Stimulated activated CD4-positive, alpha-beta T cell treated with anti-CD3 and anti-CD28 coated beads, Interleukin-12 subunit alpha, Interleukin-12 subunit beta, amount 100 ng/mL, for 24 hours (primary cell): ENCODE measurements at regions not wholly inside any gene's neighbourhood (a gene's known extent, or its start where the extent isn't known, plus 50 kb on each side); places are given as distances from the start of the nearest gene placed in this dataset.

ENCODE experiments used
- DNase-seq, 2 experiments: peaks; one replicate each; pipeline ENCODE4 v3.0.0-alpha.2; 2020; ENCODE audit warnings: low read depth in 2 of 2

DNA sequence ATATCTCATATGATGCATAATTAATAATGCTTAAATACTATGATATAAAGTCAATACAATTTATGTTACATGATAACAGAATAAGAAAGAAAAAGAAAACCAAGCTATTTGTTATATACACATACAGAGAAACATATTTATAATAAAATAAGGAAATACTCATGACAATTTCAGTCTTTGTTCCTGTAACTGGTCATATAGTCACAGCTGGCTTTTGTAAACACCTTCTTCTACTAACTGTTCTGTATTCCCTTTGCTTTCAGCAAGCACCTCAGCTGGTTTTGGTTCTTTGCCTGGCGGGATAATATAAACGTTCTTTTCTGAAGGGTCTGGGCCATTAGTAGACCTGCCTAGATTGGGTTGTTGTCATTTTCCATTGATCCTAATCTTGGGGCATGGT, 158.5 kb downstream of the COPS8 start:
- DNase-seq, result no peak

DNA sequence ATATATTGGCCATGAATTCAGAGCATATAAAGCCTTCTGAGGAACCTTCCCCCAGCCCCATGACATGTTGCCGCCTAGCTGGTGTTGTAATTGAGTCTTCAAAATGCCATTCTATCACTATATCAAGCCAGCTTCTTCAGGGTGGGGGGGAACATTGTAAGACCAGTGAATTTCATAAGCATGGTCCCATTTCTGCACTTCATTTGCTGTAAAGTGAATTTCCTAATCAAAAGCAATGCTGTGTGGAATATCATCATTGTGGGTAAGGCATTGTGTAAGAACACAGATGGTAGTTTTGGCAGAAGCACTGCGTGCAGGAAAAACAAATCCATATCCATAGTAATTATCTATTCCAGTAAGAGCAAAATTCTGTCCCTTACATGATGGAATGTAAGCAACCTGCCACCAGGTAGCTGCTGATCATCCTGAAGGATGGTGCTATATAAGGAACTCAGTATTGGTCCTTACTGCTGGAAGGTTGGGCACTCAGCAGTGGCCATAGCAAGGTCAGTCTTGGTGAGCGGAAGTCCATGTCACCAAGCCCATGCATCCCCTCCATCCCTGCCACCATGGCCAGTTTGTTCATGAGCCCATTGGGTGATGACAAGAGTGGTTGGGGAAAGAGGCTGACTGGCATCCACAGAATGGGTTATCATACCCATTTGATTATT, 159.4 kb downstream of the COPS8 start:
- no peak for DNase-seq

DNA sequence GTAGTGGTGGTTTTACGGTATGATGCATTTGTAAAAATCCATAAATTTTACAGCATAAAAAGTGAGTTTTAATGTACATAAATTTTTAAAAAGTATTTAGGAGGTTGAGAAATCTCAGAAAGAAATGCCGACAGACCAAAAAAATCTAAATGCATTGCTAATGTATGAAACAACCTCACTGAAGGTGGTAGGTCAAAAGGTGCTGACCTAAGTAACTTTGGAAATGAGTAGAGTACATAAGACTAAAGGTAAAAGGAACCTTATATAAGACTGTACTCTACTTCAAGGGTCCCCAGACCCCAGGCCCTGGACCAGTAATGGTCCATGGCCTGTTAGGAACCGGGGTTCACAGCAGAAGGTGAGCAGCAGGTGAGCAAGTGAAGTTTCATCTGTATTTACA, 163.4 kb downstream of the COL6A3 start:
- no peak for DNase-seq

DNA sequence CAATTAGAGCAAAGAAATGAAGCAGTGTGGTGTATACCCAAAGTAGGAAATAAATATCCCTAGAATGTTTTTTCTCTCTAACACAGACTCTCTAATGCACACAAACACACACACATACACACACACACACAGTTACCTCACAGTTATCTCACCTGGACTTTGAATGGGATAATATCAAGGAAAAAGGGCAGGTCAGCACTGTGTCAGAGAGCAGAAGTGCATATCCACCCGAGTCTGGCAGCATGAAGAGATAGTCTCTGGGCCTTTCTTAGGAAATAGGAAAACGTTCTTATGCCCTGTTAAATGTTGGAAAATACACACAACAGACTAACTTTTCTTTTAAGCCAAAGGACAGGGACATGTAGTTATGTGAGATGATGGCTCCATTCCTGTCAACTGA, 162.0 kb downstream of the COL6A3 start:
- DNase-seq, result no peak

DNA sequence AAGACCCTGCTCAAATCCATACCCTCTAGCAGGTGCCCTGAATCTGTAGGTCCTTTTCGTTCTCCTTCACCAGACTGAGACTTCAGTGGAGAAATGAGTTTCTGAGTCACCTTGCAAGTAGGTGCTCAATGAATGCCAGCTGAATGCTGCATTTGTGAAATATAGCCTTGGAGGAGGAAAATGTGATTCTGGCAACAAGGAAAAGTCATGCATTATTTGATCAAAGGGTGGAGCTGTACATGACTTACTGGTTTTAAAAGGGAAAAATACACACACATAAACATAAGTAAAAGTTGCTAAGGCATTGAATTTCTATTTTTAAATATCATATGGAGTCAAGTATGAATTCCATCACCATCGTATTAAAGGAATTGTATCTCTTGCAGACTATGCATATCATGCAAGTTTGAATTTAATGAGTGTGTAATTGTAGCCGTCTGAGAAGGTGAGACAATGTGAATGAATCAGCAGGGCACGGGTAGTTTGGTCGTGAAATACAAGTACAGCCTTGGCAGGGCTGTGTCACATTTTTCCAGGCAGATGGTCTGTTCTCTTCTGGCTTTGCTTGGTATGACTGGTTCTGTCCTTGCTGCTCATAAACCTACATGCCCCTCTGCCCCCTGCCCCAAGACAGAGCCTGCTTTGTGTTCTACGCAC, 160.8 kb downstream of the COL6A3 start:
- DNase-seq, result no peak

DNA sequence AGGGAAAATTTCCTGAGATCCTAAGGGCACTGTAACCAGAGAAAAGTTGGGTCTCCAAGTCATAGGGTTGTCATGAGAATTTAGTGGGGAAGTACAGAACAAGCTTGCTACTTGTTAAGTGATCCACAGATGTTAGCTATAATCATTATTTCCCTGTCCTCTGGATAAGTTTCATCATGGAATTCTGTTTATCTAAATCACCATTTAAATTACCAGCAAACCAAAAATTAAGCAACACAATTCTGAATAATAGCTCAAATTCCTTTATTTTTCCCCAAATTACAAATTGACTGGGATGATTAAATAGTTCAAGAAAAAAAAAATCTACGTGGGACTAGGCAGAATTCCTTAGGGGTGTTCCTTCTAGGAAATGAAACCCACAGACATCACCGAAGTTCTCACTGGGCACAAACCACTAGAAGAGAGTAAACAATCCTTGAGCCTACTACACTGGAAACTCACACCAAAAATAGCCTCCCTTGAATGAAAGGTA, 159.5 kb downstream of the COL6A3 start:
- DNase-seq, result no peak

DNA sequence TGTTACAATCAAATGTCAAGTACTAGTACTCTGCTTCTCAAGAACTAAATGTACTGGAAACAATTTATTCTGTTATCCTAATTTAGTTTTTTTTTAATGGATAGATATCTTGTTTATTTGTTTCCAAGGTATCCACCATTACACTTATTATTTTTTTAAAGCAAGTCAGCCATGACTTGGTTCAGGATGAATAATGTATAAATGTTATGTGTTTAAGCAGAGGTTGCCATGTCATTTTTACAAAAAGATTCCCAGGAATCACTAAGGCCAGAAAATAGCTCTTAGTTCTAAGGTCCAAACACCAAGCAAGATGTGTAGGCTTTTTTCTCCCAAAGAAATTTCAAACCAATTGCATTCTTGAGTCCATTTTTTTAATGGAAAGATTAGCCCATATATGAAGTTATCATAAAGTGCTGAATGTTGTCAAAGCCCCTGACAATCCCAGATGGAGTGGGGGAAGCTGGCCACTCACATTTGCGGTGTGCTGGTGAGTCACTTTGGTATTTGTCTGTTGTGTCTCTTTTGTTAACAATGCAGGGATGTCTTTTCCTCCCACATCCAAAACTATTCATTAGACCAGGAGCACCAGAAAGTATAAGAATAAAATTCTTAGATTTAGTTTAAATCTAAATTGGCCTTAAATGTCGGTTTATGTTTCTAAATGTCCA, 158.9 kb downstream of the COL6A3 start:
- no peak for DNase-seq

DNA sequence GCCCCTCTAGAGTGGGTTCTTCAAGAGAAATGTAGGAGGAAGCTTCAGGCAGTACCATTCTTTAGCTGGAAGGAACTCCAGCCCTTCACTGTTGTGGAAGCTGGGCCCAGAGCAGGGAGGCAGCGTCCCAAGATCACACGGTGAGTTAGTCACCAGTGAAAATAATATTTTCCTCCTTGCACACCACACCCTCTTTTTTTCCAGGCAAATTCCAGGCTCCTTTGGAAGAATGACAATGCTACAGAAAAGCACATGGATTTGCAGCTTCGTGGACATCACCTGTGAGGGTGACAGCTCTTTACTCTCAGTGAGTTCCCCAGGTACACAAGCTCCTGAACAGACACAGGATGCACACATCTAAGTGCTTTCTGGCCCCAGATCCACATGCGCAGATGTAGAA, 157.1 kb downstream of the COL6A3 start:
- no peak for DNase-seq

DNA sequence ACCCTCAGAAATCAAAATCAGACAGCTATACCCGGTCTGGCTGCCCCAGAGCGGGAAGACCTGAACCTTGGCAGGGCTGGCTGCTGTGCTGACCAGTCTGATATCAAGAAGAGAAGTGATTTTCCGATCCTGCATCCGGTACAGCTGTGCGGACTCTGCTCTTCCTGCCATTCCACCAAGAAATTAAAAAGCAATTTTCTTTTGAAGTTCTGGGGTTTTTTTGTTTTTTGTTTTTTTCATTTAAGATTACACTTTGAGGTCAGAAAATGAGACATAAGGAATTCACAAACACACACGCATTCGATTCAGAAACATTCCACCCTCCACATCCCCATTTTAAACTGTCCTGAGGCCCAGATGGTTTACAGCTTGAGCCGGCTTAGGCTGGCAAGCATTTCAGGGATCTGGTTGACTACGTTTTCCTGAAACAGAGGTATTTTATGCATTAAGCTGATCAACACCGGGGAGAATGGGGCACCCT, 156.5 kb downstream of the COL6A3 start:
- DNase-seq, result no peak

DNA sequence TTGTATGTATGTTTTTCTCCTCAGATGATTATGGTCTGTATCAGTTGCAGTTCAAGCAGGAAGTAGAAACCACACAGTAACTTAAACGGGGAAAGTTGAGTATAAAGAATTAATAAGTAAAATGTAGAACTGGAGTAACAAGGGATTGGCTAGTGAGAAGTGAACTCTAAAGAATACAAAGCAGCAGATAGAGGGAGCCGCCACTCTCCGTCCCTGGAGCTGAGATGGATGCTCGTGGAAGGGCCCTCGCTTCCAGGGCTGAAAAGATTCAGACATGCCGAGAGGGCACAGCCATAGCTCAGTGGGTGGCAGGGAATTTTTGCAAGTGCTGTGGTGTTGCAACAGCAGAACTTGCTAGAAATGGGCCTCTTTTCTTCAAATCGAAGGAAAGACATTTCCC, 155.8 kb downstream of the COL6A3 start:
- DNase-seq, result no peak

DNA sequence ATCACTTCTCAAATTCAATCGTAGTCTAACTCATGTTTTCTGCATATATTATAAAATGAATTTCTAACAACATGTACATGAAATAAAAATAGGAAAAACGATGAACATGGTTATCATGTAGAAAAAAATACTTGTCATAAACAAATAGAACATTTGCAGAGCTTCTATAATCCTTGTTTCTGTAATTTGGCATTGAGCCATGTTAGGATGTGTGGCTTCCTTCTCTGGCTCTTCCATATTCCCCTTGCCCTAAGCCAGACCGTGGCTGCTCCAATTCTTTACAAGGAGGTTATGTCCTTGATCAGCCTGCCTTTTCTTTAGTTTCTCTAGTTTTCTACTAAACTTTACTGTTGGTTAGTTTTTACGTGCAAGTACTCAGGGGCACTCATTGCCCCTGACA, 155.3 kb downstream of the COL6A3 start:
- DNase-seq, result no peak

DNA sequence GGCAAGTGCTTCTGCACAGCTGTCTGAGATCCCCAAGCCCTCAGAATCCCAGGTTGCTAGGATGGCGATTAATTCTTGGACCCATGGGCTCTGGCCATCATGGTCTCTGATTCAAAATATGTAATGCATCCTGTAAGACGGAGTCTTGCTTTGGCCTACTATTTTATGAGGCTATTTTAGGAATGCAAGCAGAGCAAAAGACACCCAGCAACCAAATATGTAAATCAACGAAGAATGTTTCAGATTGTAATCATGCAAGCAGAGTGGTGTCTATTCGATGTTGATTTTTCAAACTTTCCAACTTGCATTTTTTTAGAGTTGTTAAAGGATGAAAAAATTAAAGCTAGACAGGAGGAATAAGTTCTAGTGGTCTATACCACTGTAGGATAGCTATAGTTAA, 154.8 kb downstream of the COL6A3 start:
- DNase-seq, result no peak

DNA sequence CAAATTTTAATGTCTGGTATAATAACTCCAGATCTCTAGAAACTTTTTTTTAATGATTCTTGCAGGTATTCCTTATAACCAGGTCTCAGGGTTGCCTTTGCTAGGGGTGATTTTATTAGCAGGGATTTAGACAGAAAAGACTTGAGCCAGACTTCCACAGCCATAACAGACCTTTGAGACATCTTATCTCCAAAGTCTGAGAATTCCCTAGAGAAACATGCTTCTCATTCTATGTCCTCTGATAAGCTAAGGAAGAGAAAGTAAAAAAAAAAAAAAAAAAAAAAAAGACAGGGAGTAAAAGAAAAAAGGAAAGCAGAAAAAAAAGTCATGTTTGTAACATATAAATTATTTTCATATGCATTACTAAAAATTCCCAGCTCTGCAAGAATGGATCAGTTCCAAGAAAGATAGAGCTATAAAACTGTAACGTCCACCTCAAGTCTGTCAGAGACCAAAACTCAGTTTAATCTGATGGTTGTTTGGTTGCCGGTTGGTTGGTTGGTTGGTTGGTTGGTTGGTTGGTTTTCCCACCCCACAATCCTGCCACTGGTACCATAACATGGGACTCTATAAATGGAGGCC, 153.8 kb downstream of the COL6A3 start:
- DNase-seq, result no peak

DNA sequence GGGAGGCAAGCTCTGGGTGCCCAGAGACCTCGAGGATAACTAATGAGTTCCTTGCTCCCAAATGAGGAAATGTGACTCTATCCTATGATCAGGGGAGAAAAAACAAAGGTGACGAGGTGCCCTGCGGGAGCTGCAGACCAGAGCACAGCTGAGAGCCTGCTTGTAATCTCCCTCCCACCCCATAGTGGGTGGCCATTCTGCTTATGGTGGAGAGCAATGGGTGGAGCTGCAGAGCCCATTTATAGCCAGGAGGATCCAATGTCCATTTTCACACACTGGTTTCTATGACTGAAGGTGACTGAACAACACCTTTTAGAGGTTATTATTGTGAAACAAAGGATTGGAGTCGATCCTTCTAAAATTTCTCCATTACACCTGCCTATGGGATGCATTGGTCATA, 153.3 kb downstream of the COL6A3 start:
- no peak for DNase-seq

DNA sequence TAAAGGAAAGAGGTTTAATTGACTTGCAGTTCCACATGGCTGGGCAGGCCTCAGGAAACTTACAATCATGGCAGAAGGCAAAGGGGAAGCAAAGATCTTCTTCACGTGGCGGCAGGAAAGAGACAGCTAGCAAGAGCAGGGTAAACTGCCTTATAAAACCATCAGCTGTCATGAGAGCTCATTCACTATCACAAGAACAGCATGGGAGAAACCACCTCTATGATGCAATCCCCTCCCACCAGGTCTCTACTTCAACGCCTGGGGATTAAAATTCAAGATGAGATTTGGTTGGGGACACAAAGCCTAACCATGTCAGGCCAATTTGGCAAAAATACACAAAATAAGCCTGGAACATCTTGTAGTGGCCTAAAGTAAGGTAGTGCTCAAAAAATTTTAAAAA, 152.6 kb downstream of the COL6A3 start:
- no peak for DNase-seq

DNA sequence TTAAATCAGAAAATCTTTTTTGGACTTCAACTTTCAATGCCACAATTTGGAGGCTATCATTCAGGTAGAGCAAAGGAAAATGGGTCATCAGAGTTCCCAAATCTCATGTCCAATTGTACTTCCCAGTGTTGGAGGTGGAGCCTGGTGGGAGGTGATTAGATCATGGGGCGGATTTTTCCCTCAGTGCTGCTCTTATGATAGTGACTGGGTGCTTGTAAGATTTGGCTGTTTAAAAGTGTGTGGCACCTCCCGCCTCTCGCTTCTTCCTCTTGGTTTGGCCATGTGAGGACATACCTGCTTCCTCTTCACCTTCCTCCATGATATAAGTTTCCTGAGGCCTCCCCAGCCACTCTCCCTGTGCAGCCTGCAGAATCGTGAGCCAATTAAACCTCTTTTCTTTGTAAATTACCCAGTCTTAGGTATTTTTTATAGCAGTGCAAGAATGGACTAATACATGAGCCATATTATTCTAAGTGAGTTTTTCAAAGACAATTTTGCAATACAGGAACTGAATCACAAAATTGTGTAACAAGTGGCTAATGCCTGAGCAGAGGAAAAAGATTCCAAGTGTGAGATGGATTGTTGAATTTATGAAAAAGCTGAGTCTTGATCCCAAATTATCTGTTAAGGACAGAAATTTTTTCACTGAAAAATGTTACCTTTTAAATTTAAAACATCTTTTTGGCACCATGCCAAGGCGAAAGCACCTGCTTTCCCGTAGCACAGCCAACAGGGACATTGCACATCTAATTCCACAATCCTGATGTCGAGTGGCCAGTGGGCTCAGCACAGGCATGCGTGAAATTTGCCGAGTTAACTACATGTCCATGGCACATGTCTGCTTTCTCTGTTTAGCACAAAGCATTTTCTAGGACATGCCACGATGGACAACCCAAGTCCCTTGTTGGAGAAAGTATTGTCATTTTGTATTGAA, 150.9 kb downstream of the COL6A3 start:
- DNase-seq, result no peak

DNA sequence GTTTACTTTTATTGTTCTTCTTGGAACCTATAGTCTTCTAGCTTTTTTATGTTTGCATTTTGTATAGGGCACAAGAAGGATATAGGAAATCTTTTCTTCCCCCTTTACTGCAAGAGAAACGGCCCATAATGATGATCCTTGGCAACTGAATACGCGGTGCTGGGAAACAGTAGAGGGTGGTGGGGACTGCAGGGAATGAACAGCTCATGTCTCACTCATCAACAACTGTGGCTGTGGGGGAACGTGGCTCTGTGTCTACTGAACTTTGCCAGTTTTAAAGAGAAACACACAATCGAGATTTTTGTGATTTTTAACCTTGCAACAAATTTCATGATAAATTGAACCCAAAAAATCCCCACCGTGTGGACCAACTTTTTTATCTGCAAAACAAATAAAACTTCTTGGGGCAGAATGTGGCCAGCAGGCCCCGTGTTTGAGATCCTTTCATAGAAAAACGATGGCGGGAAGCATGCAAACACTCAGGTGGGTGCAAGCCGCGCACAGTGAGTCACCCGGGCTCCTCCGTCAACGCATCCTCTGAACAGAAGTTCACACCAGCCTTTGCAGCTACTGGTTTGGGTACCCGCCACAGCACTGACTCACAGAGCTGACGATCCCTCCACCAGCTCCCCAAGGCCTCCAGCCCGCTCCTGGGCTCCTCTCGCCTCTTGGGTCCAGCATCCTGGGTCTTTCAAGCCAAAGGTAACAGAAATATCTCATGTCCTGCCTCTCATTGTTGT, 149.3 kb downstream of the COL6A3 start:
- no peak for DNase-seq

DNA sequence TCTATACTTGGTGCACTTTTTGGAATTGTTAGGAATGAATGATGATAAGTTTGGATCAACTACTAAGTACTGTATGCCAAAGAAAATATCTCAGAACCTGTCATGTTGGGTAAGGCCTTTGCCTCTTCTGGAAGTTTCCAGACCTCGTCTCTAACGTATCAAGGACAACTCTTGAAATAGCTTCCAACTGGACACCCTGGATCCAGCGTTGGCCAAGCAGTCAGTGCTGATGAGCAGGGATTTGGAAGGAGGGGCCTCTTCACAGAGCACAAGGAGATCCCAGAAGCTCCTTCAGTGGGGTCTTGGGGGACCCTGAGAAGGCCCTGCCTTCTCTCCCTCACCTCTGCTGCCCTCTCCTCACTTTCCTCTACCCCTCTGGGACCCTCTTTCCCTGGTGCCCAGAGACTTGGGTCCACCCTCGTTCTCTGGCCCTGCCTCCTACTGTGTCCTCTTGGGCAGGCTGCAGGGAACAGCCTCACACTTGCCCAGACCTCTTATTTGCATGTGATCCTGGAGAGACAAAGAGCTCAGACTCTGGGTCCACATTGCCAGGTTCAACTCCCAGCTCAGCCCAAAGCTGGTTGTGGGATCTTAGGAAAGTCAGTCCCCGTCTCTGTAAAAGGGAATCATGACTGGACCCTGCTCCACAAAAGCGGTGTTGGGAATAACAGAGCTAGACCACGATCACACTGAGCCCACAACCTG, 145.8 kb downstream of the COL6A3 start:
- no peak for DNase-seq

DNA sequence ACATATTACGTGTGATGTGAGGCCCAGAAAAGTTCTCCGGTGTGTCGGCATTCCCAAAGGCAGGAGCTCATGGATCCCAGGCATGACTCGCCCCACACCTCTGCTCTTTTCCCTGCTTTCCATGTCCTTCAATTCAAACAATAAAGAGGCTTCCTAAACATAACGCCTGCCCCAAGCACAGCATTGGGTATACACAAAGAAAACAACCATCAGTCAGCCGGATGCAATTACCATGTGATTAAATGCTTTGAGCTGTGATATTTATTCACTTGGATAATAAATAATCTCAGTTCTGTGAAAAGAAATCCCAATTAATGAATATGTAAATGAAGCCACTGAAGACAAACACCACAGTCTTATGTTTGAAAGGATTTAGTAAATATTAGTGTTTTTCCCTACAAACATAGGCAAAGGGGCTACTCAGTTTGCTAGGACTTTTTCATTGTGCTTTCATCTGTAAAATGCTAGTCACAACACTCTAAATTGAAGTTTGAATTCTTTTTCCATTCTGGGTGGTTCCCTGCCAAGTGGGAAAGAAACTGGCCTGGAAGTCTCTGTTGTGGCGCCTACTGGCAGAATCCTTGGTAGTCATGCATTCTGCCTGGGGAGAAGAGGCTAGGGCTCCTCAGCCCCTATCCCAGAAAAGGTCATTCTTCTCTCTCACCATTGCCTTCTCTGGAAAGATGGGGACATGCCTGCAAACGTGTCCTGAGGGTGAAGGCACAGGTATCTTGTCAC, 144.7 kb downstream of the COL6A3 start:
- DNase-seq, result no peak
